ENCODE measurements at regions not wholly inside any gene's neighbourhood (a gene's known extent, or its start where the extent isn't known, plus 50 kb on each side); places are given as distances from the start of the nearest gene placed in this dataset.

DNA sequence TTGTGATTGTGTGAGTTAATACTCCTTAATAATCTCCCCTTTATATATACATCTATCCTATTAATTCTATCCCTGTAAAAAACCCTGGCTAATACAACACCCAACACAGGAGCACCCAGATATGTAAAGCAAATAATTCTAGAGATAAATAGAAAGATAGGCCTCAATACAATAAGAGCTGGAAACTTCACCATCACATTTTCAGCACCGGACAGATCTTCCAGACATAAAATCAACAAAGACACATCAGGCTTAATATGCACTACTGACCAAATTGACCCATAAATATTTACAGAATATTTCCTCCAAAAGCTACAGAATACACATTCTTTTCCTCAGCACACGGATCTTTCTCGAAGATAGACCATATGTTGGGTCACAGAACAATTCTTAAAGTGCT, 71.0 kb upstream of the ST8SIA4 start:
- no peaks in the 10 kb centered on the region for H3K27me3 Mint-ChIP-seq (ENCODE audit: insufficient read depth)
- H3K4me3 Mint-ChIP-seq: no peak overlapping the region
- no peak for DNase-seq
- no peak overlapping the region for H3K27ac Mint-ChIP-seq
- H3K9me3 Mint-ChIP-seq: no peaks in the 10 kb centered on the region; the same call in none of the 2 replicates
- H3K4me1 Mint-ChIP-seq (ENCODE audit: low read depth): no peaks in the 10 kb centered on the region
- H3K36me3 Mint-ChIP-seq (ENCODE audit: low read depth): no peaks in the 10 kb centered on the region
- TF ChIP-seq, protein P1, sequence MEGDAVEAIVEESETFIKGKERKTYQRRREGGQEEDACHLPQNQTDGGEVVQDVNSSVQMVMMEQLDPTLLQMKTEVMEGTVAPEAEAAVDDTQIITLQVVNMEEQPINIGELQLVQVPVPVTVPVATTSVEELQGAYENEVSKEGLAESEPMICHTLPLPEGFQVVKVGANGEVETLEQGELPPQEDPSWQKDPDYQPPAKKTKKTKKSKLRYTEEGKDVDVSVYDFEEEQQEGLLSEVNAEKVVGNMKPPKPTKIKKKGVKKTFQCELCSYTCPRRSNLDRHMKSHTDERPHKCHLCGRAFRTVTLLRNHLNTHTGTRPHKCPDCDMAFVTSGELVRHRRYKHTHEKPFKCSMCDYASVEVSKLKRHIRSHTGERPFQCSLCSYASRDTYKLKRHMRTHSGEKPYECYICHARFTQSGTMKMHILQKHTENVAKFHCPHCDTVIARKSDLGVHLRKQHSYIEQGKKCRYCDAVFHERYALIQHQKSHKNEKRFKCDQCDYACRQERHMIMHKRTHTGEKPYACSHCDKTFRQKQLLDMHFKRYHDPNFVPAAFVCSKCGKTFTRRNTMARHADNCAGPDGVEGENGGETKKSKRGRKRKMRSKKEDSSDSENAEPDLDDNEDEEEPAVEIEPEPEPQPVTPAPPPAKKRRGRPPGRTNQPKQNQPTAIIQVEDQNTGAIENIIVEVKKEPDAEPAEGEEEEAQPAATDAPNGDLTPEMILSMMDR (IDR thresholded peaks at IDR 0.05): no peak

DNA sequence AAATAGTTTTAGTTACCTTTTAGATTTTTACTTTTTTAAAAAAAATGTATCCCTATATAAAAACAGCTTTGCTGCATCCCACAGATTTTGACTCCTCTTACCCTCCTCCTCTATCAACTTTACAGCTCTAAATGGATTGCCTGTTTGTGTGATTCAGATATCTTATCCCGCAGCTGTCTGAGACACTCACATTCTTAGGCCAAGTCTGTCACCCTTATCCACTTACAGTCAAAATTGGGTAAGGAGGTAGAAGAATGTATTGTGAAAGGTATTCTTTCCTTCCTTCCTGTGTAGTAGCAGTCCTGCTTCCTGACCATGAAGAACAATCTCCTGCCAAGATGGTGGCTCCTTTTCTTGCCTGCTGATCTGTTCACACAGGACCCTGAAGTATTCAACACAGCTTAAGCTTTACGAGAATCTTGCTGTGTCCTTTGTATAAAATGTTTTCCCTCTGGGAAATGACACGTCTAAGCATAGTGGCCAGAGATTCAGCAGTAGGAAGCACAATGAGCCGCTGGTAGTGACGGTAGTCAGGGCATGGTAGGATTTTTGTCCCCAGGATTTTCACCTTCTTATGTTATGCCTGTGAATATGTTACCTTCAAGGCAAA, 67.7 kb upstream of the ST8SIA4 start:
- TF ChIP-seq, protein P1 (IDR thresholded peaks at IDR 0.05): no peak
- DNase-seq: no peak
- Mint-ChIP-seq H3K27me3 (ENCODE audit: insufficient read depth) (no peaks in the 10 kb centered on the region), H3K4me1 (ENCODE audit: low read depth) (no peaks in the 10 kb centered on the region), H3K36me3 (ENCODE audit: low read depth) (no peaks in the 10 kb centered on the region), H3K27ac (no peak overlapping the region), H3K9me3 (peaks cover 5% of the 10 kb centered on the region), H3K4me3 (no peak overlapping the region)

DNA sequence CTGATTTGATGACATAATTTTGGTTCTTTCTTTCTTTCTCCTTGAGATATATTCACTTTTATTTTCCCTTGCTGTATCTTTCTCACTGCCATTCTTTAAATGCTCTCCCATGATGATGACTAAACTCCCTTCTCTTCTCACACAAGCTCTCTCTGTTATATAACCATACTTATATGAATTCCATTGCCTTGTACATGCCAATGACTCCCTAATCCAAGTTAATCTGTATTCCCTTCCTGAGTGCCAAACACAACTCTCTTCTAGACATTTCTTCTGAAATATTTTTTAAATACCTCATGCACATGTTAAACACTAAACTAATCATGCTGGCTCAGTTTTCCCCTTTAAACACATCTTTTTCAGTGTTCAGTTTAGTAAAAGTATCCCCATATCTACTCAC, 62.2 kb upstream of the ST8SIA4 start:
- TF ChIP-seq, protein P1 (IDR thresholded peaks at IDR 0.05): no peak
- no peaks in the 10 kb centered on the region for H3K4me1 Mint-ChIP-seq (ENCODE audit: low read depth)
- H3K27ac Mint-ChIP-seq: no peak overlapping the region
- no peaks in the 10 kb centered on the region for H3K36me3 Mint-ChIP-seq (ENCODE audit: low read depth)
- H3K9me3 Mint-ChIP-seq: peaks cover 37% of the 10 kb centered on the region
- no peak overlapping the region for H3K4me3 Mint-ChIP-seq
- no peak for DNase-seq
- no peaks in the 10 kb centered on the region for H3K27me3 Mint-ChIP-seq (ENCODE audit: insufficient read depth)
